OCI-LY1 (cell line): ENCODE measurements at regions not wholly inside any gene's neighbourhood (a gene's known extent, or its start where the extent isn't known, plus 50 kb on each side); places are given as distances from the start of the nearest gene placed in this dataset.

Experiments used
- H2AFZ ChIP-seq: fragments of 200-600 bp; sonication (generic), shearing (Covaris generic); 2 replicates; pipeline ENCODE4 v1.6.0; 2014; ENCODE audit warnings: antibody characterized with exemption, mild to moderate bottlenecking, low read length
- H3F3A ChIP-seq: fragments of 200-600 bp; sonication (generic), shearing (Covaris generic); 2 replicates; pipeline ENCODE4 v1.6.0; 2014; ENCODE audit warnings: mild to moderate bottlenecking, antibody characterized with exemption, low read length, moderate library complexity; ENCODE audit not compliant: insufficient read depth
- H3K27ac ChIP-seq: fragments of 200-600 bp; sonication (generic); 2 replicates; pipeline ENCODE4 v1.5.1; 2014; ENCODE audit warnings: low read length, mixed run types, mild to moderate bottlenecking, low read depth; ENCODE audit not compliant: poor library complexity, severe bottlenecking
- H3K27me3 ChIP-seq: fragments of 200-600 bp; sonication (generic); 2 replicates; pipeline ENCODE4 v1.6.0; 2014; ENCODE audit warnings: antibody characterized with exemption, mild to moderate bottlenecking, low read length, moderate library complexity; ENCODE audit not compliant: insufficient read depth
- H3K36me3 ChIP-seq: fragments of 200-600 bp; sonication (generic); 2 replicates; pipeline ENCODE4 v1.6.1; 2014; ENCODE audit warnings: mild to moderate bottlenecking, antibody characterized with exemption, low read length, moderate library complexity, mixed read lengths; ENCODE audit not compliant: insufficient read depth
- H3K4me1 ChIP-seq: fragments of 200-600 bp; sonication (generic); 2 replicates; pipeline ENCODE4 v1.5.1; 2014; ENCODE audit warnings: mild to moderate bottlenecking, low read length, moderate library complexity; ENCODE audit not compliant: insufficient read depth, severe bottlenecking
- H3K4me2 ChIP-seq: fragments of 200-600 bp; sonication (generic), shearing (Covaris generic); 2 replicates; pipeline ENCODE4 v1.6.1; 2014; ENCODE audit warnings: low read length
- H3K4me3 ChIP-seq: fragments of 200-600 bp; sonication (generic); 2 replicates; pipeline ENCODE4 v1.5.1; 2014; ENCODE audit warnings: low read length, low read depth, mild to moderate bottlenecking, mixed read lengths; ENCODE audit not compliant: poor library complexity, severe bottlenecking
- H3K79me2 ChIP-seq: fragments of 200-600 bp; shearing (Covaris generic); 2 replicates; pipeline ENCODE4 v1.6.1; 2016; ENCODE audit warnings: mixed run types, low read length, mixed read lengths; ENCODE audit not compliant: insufficient read depth
- H3K9ac ChIP-seq: fragments of 200-600 bp; sonication (generic), shearing (Covaris generic); 2 replicates; pipeline ENCODE4 v1.6.1; 2014; ENCODE audit warnings: mild to moderate bottlenecking, low read length, mixed read lengths
- H3K9me2 ChIP-seq: fragments of 200-600 bp; sonication (generic), shearing (Covaris generic); 2 replicates; pipeline ENCODE4 v1.6.1; 2014; ENCODE audit warnings: low read depth, mild to moderate bottlenecking, low read length, mixed read lengths
- H3K9me3 ChIP-seq: fragments of 200-600 bp; shearing (Covaris generic); 2 replicates; pipeline ENCODE4 v1.6.1; 2014; ENCODE audit warnings: low read length, mixed read lengths
- H4K20me1 ChIP-seq: fragments of 200-600 bp; sonication (generic), shearing (Covaris generic); 2 replicates; pipeline ENCODE4 v1.6.0; 2016; ENCODE audit warnings: mild to moderate bottlenecking, low read length; ENCODE audit not compliant: insufficient read depth
- CTCF ChIP-seq: fragments of 200-600 bp; sonication (generic), shearing (Covaris generic); IDR thresholded peaks from 2 replicates; pipeline ENCODE4 v1.5.1; 2017; ENCODE audit warnings: mild to moderate bottlenecking, antibody characterized with exemption, low read length, moderate library complexity, mixed read lengths
- EZH2 ChIP-seq: fragments of 200-600 bp; sonication (generic), shearing (Covaris generic); IDR thresholded peaks from 2 replicates; pipeline ENCODE4 v1.8.0; 2017; ENCODE audit warnings: borderline replicate concordance, mixed run types, mild to moderate bottlenecking, antibody characterized with exemption, low read length, moderate library complexity, mixed read lengths

GRCh38 chr1:238916828-238917227 is 469.5 kb upstream of the CHRM3 start:
- no peak overlapping the region for H3K4me2 ChIP-seq

GRCh38 chr1:238914346-238914745 is 472.0 kb upstream of the CHRM3 start:
- H3F3A ChIP-seq, result no peaks in the 10 kb centered on the region
- H3K4me1 ChIP-seq, result no peaks in the 10 kb centered on the region
- H3K9me3 ChIP-seq, result no peaks in the 10 kb centered on the region
- no peak overlapping the region for H2AFZ ChIP-seq
- no peak overlapping the region for H3K27ac ChIP-seq
- H3K4me2 ChIP-seq, result no peak overlapping the region
- H3K79me2 ChIP-seq, result no peaks in the 10 kb centered on the region
- H3K36me3 ChIP-seq, result no peaks in the 10 kb centered on the region
- no peak overlapping the region for H3K4me3 ChIP-seq
- H3K9me2 ChIP-seq, result no peaks in the 10 kb centered on the region
- no peaks in the 10 kb centered on the region for H3K27me3 ChIP-seq
- TF ChIP-seq EZH2 (no peak), CTCF (no peak)
- H3K9ac ChIP-seq, result no peak overlapping the region
- no peaks in the 10 kb centered on the region for H4K20me1 ChIP-seq

More at GRCh38 chr1:238916828-238917227, 469.5 kb upstream of the CHRM3 start:
- H3K9me3 ChIP-seq, result no peaks in the 10 kb centered on the region
- TF ChIP-seq CTCF (no peak), EZH2 (no peak)
- no peaks in the 10 kb centered on the region for H3K36me3 ChIP-seq
- H2AFZ ChIP-seq, result no peak overlapping the region
- H3K27me3 ChIP-seq, result no peaks in the 10 kb centered on the region
- no peak overlapping the region for H3K27ac ChIP-seq
- no peak overlapping the region for H3K9ac ChIP-seq
- H3K4me1 ChIP-seq, result no peaks in the 10 kb centered on the region
- no peaks in the 10 kb centered on the region for H3K9me2 ChIP-seq
- H4K20me1 ChIP-seq, result no peaks in the 10 kb centered on the region
- no peaks in the 10 kb centered on the region for H3K79me2 ChIP-seq
- H3K4me3 ChIP-seq, result no peak overlapping the region
- no peaks in the 10 kb centered on the region for H3F3A ChIP-seq

GRCh38 chr1:238913210-238913609 is 473.2 kb upstream of the CHRM3 start:
- no peak overlapping the region for H2AFZ ChIP-seq
- TF ChIP-seq CTCF, result no peak
- TF ChIP-seq EZH2, result no peak
- H3K9ac ChIP-seq, result no peak overlapping the region
- no peaks in the 10 kb centered on the region for H3K36me3 ChIP-seq
- H3K9me3 ChIP-seq, result no peaks in the 10 kb centered on the region
- H4K20me1 ChIP-seq, result no peaks in the 10 kb centered on the region
- no peaks in the 10 kb centered on the region for H3K27me3 ChIP-seq
- no peak overlapping the region for H3K4me2 ChIP-seq
- no peak overlapping the region for H3K4me3 ChIP-seq
- H3K79me2 ChIP-seq, result no peaks in the 10 kb centered on the region
- H3F3A ChIP-seq, result no peaks in the 10 kb centered on the region
- no peak overlapping the region for H3K27ac ChIP-seq
- H3K4me1 ChIP-seq, result no peaks in the 10 kb centered on the region
- no peaks in the 10 kb centered on the region for H3K9me2 ChIP-seq
